Fibroblast of villous mesenchyme (primary cell): ENCODE measurements at regions not wholly inside any gene's neighbourhood (a gene's known extent, or its start where the extent isn't known, plus 50 kb on each side); places are given as distances from the start of the nearest gene placed in this dataset.
A peak's percentile ranks its signal among the peaks of the same experiment; 100 is the strongest.

Source experiments
- DNase-seq: peaks from one replicate; pipeline ENCODE4 v3.0.0-alpha.2; 2010; ENCODE audit warnings: low read depth
- H3K4me3 ChIP-seq: 2 replicates; pipeline ENCODE4 v1.5.1; 2011; ENCODE audit warnings: low read depth, mild to moderate bottlenecking, low read length
- TF ChIP-seq, protein P1 (sequence below): IDR thresholded peaks from 2 replicates; pipeline ENCODE4 v1.5.1; 2012; ENCODE audit warnings: low read depth, mild to moderate bottlenecking, low read length; ENCODE audit not compliant: insufficient read depth

DNA sequence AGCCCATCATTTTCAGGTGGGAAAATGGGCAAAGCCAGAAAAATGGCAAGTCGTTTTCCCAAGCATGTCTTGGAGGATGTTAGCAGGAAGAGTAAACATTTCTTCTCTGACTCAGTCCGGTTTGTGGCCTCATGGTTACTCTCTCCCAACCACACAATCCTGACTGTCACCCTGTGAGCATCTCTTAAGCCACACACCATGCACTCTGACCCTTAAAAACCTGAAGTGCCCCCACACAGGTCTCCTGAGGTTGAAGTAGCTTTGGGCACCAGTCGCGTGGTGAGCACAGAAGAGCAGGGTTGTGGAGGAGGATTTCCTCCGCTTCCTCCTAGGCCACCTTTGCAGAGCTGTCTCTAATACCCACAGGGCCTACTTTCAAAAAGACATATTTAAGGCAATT lies 387.3 kb upstream of the NPVF start:
- TF ChIP-seq, protein P1, sequence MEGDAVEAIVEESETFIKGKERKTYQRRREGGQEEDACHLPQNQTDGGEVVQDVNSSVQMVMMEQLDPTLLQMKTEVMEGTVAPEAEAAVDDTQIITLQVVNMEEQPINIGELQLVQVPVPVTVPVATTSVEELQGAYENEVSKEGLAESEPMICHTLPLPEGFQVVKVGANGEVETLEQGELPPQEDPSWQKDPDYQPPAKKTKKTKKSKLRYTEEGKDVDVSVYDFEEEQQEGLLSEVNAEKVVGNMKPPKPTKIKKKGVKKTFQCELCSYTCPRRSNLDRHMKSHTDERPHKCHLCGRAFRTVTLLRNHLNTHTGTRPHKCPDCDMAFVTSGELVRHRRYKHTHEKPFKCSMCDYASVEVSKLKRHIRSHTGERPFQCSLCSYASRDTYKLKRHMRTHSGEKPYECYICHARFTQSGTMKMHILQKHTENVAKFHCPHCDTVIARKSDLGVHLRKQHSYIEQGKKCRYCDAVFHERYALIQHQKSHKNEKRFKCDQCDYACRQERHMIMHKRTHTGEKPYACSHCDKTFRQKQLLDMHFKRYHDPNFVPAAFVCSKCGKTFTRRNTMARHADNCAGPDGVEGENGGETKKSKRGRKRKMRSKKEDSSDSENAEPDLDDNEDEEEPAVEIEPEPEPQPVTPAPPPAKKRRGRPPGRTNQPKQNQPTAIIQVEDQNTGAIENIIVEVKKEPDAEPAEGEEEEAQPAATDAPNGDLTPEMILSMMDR, result no peak
- no peak for DNase-seq
- no peak overlapping the region for H3K4me3 ChIP-seq

DNA sequence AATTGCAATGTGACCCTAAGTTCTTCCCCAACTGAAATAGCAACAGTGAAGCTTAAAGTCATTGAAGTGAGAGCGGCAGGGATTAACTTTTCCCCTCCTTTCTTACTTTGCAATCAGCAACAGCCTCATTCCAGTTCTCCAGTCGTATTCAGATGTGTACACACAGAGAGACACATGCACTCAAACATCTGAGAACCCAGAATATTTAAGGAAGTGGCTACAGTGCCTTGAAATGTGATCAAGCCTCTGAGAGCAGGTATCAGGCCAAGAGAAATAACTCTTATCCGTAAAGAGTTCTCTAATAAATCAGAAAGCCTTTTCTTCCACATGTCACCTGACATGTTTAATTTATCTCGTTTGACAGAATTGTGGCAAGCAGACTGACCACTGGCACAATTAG lies 388.9 kb upstream of the NPVF start:
- DNase-seq, result no peak
- TF ChIP-seq, protein P1, result no peak
- H3K4me3 ChIP-seq, result no peak overlapping the region

DNA sequence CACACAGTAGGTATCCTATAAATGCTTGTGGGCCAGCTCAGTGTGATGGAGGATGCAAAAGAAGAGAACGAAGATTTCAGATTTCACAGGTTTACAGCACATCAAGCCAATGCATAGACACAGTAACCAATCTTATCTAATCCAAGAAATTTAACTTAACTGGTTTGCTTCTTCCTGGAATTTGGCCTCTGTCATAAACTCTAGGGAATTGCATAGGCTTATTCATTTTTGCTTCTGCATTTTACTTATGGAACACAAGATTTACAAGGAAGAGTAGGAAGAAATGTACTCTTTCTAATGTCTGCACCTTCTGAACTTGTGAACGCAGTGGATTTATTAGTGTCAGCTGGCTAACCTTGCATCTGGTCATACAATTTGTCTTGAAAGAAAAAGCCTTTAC lies 389.4 kb upstream of the NPVF start:
- TF ChIP-seq, protein P1, result no peak
- DNase-seq, result no peak
- no peak overlapping the region for H3K4me3 ChIP-seq

DNA sequence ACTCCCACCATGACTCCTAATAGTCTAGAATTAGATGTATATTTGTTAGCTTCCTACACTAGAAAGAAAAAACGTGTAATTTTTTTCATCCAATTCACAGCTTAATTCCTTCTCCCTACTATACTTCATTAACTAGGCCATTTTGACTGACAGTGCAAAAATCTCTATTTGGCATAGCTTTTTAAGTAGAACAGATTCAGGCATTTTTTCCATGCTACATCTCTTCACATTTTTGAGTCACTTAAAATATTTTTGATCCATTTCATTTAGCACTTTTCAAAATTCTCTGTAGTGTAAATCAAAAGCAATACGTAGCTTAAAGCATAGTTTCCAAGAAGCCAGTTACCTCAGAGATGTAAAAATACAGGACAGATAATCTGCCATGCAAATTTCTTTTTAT lies 391.1 kb upstream of the NPVF start:
- TF ChIP-seq, protein P1, result no peak
- DNase-seq, result no peak
- no peak overlapping the region for H3K4me3 ChIP-seq

DNA sequence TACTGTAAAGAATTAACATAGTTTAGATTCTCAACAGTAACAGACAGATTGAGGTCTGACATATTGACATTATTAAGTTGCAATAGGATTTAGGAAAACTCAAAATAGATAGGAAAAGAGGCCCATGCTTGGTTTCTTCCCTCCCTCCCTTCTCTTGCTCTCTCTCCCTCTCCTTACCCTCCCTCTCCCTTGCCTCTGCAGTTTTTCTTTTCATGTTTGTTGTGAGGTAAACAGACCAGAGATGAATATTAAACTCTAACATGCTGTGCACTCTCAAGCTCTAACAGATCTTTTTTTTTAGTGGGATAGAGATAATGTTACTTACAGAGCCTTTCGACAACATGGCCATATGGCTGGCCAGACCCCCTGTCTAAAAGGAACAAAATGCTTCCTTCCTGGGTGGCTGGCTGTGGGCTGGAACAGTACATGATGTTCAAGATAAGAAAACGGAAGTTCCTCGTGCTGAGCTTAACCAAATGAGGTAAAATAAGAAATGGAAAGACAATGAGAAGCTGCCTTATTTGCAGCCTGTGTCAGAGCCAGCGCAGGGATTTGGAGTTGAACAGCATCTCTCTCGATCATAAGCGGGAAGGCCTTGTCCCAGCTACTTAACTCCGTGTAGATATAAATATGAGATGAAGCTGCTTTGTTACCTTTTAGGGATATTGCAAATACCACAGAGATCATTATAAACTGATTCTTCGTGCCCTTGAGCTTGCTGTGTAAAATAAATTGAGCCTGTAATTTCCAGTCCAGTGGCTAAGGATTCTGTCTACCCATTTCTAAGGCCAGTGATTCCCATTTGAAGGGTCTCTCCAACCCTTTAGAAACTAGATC lies 391.9 kb upstream of the NPVF start:
- DNase-seq, result peak; percentile 30
- TF ChIP-seq, protein P1, result no peak
- H3K4me3 ChIP-seq, result no peak overlapping the region

DNA sequence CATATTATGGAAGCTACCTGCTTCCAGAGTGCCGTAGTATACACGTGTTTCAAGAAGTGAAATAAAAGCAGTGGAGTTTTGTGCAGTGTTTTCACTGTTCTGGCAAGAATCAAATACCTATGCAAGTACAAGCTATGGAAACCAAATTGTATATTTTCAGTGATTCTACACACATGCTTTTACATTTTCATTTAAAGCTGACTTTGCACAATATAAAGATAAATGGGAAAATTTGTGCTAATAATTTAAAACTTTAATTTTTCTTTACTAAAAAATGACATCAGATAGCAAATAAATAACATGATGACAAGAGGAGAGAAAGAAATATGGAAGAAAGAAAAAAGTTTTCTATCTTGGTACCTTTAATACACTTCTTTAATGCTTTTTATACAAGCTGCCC lies 393.7 kb upstream of the NPVF start:
- H3K4me3 ChIP-seq, result no peak overlapping the region
- TF ChIP-seq, protein P1, result no peak
- no peak for DNase-seq

DNA sequence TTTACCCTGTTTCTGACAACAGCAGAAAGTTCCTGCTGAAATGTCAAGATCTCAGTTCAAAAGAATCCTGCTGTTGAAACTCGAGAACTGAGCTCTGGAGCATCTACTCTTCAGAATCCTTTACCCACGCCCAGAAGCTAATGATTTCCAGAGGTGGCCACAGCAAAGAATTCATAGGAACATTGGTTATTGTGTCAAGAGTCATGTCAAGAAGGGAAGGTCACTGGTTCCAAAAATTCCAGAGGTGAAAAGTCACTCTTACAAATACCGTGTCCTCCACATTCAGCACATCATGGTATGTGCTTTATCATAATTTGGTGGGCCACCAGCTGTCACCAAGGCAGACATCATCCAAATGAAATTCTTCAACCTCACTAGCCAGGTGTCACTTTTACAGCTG lies 394.4 kb upstream of the NPVF start:
- TF ChIP-seq, protein P1, result no peak
- DNase-seq, result no peak
- H3K4me3 ChIP-seq, result no peak overlapping the region
